ENCODE measurements at regions not wholly inside any gene's neighbourhood (a gene's known extent, or its start where the extent isn't known, plus 50 kb on each side); places are given as distances from the start of the nearest gene placed in this dataset.

- no peaks in the 10 kb centered on the region for H3K27me3 ChIP-seq (ENCODE audit: control insufficient read depth, insufficient read depth, low read length)
- no peak for TF ChIP-seq CTCF (IDR thresholded peaks at IDR 0.05; ENCODE audit: insufficient read depth, low read length, poor library complexity, severe bottlenecking)
- no peak for DNase-seq (ENCODE audit: low read depth)
- H3K36me3 ChIP-seq (ENCODE audit: control insufficient read depth, insufficient read depth, low read length): no peaks in the 10 kb centered on the region
- H3K4me3 ChIP-seq (ENCODE audit: low read depth, low read length): no peak overlapping the region
These were observed 710.4 kb downstream of the SLC4A3 start for GRCh38 chr2:220337611-220338440.

- no peak overlapping the region for H3K4me3 ChIP-seq (ENCODE audit: low read depth, low read length)
- no peak for TF ChIP-seq CTCF (IDR thresholded peaks at IDR 0.05; ENCODE audit: insufficient read depth, low read length, poor library complexity, severe bottlenecking)
- H3K27me3 ChIP-seq (ENCODE audit: control insufficient read depth, insufficient read depth, low read length): no peaks in the 10 kb centered on the region
- no peaks in the 10 kb centered on the region for H3K36me3 ChIP-seq (ENCODE audit: control insufficient read depth, insufficient read depth, low read length)
- DNase-seq (ENCODE audit: low read depth): no peak
These were observed 713.6 kb downstream of the SLC4A3 start for GRCh38 chr2:220341014-220341413.

DNA sequence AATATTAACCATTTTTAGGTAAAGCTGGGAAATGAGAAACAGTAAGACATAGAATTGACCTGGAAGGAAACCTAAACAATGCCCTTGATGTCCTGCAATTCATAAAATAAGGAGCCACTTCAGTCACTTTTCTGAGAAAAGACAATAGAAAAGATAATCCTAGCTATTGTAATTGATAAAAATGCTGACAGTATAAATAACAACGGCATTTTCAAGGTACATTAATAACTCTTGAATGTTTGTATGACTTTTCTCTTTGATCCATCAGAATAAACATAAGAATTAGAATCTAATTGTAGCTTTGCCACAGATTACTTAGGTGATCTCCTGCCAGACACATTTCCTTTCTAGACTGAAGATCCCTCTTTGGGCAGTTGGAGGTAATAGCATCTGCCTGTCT lies 719.5 kb downstream of the SLC4A3 start:
- Histone ChIP-seq H3K4me3 (ENCODE audit: low read depth, low read length) (no peak overlapping the region), H3K36me3 (ENCODE audit: control insufficient read depth, insufficient read depth, low read length) (no peaks in the 10 kb centered on the region), H3K27me3 (ENCODE audit: control insufficient read depth, insufficient read depth, low read length) (no peaks in the 10 kb centered on the region)
- DNase-seq (ENCODE audit: low read depth): no peak
- no peak for TF ChIP-seq CTCF (IDR thresholded peaks at IDR 0.05; ENCODE audit: insufficient read depth, low read length, poor library complexity, severe bottlenecking)

DNA sequence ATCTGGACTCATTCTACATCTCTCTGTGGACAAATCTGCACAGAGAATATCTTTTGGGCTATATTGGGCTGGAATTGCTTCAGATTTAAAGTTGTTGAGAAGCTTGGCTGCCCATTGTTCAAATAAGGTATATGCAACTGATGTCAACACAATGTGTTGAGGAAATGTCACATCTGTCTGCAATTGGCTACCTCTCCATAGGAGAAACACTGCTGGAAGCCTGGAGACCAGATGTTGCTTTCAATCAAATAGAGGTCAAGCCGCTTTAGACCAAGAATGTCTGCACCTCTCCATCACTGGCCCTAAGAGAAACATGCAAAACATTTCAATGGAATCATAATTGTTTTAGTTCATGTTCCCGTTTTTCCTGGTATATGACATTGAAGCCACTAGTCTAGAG lies 720.2 kb downstream of the SLC4A3 start:
- TF ChIP-seq CTCF (IDR thresholded peaks at IDR 0.05; ENCODE audit: insufficient read depth, low read length, poor library complexity, severe bottlenecking): no peak
- no peak overlapping the region for H3K4me3 ChIP-seq (ENCODE audit: low read depth, low read length)
- no peaks in the 10 kb centered on the region for H3K27me3 ChIP-seq (ENCODE audit: control insufficient read depth, insufficient read depth, low read length)
- no peak for DNase-seq (ENCODE audit: low read depth)
- no peaks in the 10 kb centered on the region for H3K36me3 ChIP-seq (ENCODE audit: control insufficient read depth, insufficient read depth, low read length)

- TF ChIP-seq CTCF (IDR thresholded peaks at IDR 0.05; ENCODE audit: insufficient read depth, low read length, poor library complexity, severe bottlenecking): no peak
- Histone ChIP-seq H3K36me3 (ENCODE audit: control insufficient read depth, insufficient read depth, low read length) (no peaks in the 10 kb centered on the region), H3K27me3 (ENCODE audit: control insufficient read depth, insufficient read depth, low read length) (no peaks in the 10 kb centered on the region), H3K4me3 (ENCODE audit: low read depth, low read length) (no peak overlapping the region)
- no peak for DNase-seq (ENCODE audit: low read depth)
These were observed 720.8 kb downstream of the SLC4A3 start for GRCh38 chr2:220348206-220348605.

DNA sequence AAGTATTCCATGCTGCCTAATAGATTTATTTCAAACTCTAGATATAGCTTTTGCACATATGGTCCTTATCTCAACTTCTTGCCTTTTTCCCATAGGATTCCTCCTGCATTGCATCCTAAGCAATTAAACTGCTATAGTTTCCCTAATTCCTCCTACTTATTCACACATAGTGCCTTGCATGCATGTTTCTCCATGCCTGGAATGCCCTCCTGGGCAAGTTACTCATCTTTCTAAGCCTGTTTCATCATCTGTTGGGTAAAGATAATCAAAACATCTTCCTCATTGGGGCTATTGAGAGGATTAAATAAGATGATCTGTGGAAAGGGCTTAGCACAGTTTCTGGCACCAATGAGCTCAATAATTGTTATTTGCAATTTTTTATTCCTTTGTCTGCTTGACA lies 726.5 kb downstream of the SLC4A3 start:
- no peak for TF ChIP-seq CTCF (IDR thresholded peaks at IDR 0.05; ENCODE audit: insufficient read depth, low read length, poor library complexity, severe bottlenecking)
- no peaks in the 10 kb centered on the region for H3K27me3 ChIP-seq (ENCODE audit: control insufficient read depth, insufficient read depth, low read length)
- no peak for DNase-seq (ENCODE audit: low read depth)
- no peak overlapping the region for H3K4me3 ChIP-seq (ENCODE audit: low read depth, low read length)
- no peaks in the 10 kb centered on the region for H3K36me3 ChIP-seq (ENCODE audit: control insufficient read depth, insufficient read depth, low read length)

All from kidney epithelial cell (primary cell).